ENCODE measurements at regions not wholly inside any gene's neighbourhood (a gene's known extent, or its start where the extent isn't known, plus 50 kb on each side); places are given as distances from the start of the nearest gene placed in this dataset.

- Histone ChIP-seq H3K9ac (ENCODE audit: low read depth in 2 of 2, low read length in 2 of 2) (no peak overlapping the region), H3K9me3 (no peaks in the 10 kb centered on the region), H3K36me3 (no peaks in the 10 kb centered on the region), H3K27ac (no peak overlapping the region), H3K4me1 (no peaks in the 10 kb centered on the region), H3K27me3 (no peaks in the 10 kb centered on the region), H3K4me3 (no peak overlapping the region)
- intact Hi-C loops (cut with DNase I), result no loop called here
- no peak for TF ChIP-seq CTCF (IDR thresholded peaks at IDR 0.05)
- DNase-seq, result no peak
Observed at GRCh38 chr18:27673861-27674260, 488.8 kb upstream of the CHST9 start.

GRCh38 chr18:27668158-27668557 lies 483.1 kb upstream of the CHST9 start:
- no peaks in the 10 kb centered on the region for H3K27me3 ChIP-seq
- no peak overlapping the region for H3K27ac ChIP-seq
- H3K36me3 ChIP-seq, result no peaks in the 10 kb centered on the region
- H3K9me3 ChIP-seq, result no peaks in the 10 kb centered on the region
- H3K9ac ChIP-seq (ENCODE audit: low read depth in 2 of 2, low read length in 2 of 2), result no peak overlapping the region
- no peak for DNase-seq
- intact Hi-C loops (cut with DNase I), result no loop called here
- no peaks in the 10 kb centered on the region for H3K4me1 ChIP-seq
- TF ChIP-seq CTCF (IDR thresholded peaks at IDR 0.05), result no peak
- H3K4me3 ChIP-seq, result no peak overlapping the region

GRCh38 chr18:27667064-27667463 lies 482.0 kb upstream of the CHST9 start:
- no peak for DNase-seq
- intact Hi-C loops (cut with DNase I), result no loop called here
- no peak overlapping the region for H3K27ac ChIP-seq
- no peak overlapping the region for H3K4me3 ChIP-seq
- H3K27me3 ChIP-seq, result no peaks in the 10 kb centered on the region
- TF ChIP-seq CTCF (IDR thresholded peaks at IDR 0.05), result no peak
- no peaks in the 10 kb centered on the region for H3K36me3 ChIP-seq
- no peak overlapping the region for H3K9ac ChIP-seq (ENCODE audit: low read depth in 2 of 2, low read length in 2 of 2)
- H3K4me1 ChIP-seq, result no peaks in the 10 kb centered on the region
- no peaks in the 10 kb centered on the region for H3K9me3 ChIP-seq

- H3K27ac ChIP-seq, result no peak overlapping the region
- DNase-seq, result no peak
- H3K4me1 ChIP-seq, result no peaks in the 10 kb centered on the region
- no peaks in the 10 kb centered on the region for H3K9me3 ChIP-seq
- H3K4me3 ChIP-seq, result no peak overlapping the region
- intact Hi-C loops (cut with DNase I), result no loop called here
- no peaks in the 10 kb centered on the region for H3K27me3 ChIP-seq
- no peaks in the 10 kb centered on the region for H3K36me3 ChIP-seq
- no peak for TF ChIP-seq CTCF (IDR thresholded peaks at IDR 0.05)
- H3K9ac ChIP-seq (ENCODE audit: low read depth in 2 of 2, low read length in 2 of 2), result no peak overlapping the region
Observed at GRCh38 chr18:27666016-27666415, 480.9 kb upstream of the CHST9 start.

GRCh38 chr18:27665264-27665799 lies 480.2 kb upstream of the CHST9 start:
- Histone ChIP-seq H3K27me3 (no peaks in the 10 kb centered on the region), H3K36me3 (no peaks in the 10 kb centered on the region), H3K4me3 (no peak overlapping the region), H3K9ac (ENCODE audit: low read depth in 2 of 2, low read length in 2 of 2) (no peak overlapping the region), H3K4me1 (no peaks in the 10 kb centered on the region), H3K27ac (no peak overlapping the region), H3K9me3 (no peaks in the 10 kb centered on the region)
- DNase-seq, result no peak
- no peak for TF ChIP-seq CTCF (IDR thresholded peaks at IDR 0.05)
- intact Hi-C loops (cut with DNase I), result no loop called here

GRCh38 chr18:27662949-27663348 lies 477.8 kb upstream of the CHST9 start:
- intact Hi-C loops (cut with DNase I), result no loop called here
- Histone ChIP-seq H3K9me3 (no peaks in the 10 kb centered on the region), H3K4me1 (no peaks in the 10 kb centered on the region), H3K27me3 (no peaks in the 10 kb centered on the region), H3K36me3 (no peaks in the 10 kb centered on the region), H3K4me3 (no peak overlapping the region), H3K27ac (no peak overlapping the region), H3K9ac (ENCODE audit: low read depth in 2 of 2, low read length in 2 of 2) (no peak overlapping the region)
- TF ChIP-seq CTCF (IDR thresholded peaks at IDR 0.05), result no peak
- no peak for DNase-seq
